ENCODE measurements at regions not wholly inside any gene's neighbourhood (a gene's known extent, or its start where the extent isn't known, plus 50 kb on each side); places are given as distances from the start of the nearest gene placed in this dataset.

DNA sequence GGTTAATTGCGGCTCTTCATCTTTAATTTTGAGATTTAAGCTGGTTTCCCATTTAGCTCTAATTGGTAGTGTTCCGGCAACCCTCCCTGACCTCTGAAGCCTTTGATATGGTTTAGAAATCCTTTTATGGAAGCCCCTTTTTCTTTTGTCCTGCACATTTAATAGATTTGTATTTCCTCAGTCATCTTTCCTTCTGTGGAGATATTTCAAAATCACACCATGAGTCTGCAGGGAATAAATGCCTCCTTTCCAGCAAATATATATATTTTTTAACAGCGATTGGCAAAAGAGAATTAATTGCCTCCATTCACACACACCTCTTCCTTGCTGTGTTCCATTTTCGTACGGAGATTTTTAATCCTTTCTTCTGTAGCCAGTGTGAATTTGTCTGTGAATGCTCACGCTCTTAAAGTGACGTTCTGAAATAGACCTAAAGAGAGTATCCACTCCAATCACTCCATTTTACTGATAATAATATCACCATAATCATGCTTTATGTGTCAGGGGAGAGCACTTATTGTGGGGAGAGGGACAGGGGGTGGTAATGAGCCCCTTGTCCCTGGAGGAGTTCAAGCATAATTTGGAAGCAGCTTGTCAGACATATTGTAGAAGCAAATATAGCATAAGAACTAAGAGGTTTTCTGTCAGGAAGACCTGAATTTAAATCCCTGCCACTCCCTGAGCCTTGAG is 142.5 kb upstream of the SYT13 start:
- ChIA-PET POLR2A (ENCODE audit: unreplicated experiment) (no interaction called here), CTCF (no interaction called here)
- no peak overlapping the region for H2AFZ ChIP-seq
- TF ChIP-seq EZH2 (IDR thresholded peaks at IDR 0.05; ENCODE audit: low read depth): no peak
- TF ChIP-seq, protein P1, sequence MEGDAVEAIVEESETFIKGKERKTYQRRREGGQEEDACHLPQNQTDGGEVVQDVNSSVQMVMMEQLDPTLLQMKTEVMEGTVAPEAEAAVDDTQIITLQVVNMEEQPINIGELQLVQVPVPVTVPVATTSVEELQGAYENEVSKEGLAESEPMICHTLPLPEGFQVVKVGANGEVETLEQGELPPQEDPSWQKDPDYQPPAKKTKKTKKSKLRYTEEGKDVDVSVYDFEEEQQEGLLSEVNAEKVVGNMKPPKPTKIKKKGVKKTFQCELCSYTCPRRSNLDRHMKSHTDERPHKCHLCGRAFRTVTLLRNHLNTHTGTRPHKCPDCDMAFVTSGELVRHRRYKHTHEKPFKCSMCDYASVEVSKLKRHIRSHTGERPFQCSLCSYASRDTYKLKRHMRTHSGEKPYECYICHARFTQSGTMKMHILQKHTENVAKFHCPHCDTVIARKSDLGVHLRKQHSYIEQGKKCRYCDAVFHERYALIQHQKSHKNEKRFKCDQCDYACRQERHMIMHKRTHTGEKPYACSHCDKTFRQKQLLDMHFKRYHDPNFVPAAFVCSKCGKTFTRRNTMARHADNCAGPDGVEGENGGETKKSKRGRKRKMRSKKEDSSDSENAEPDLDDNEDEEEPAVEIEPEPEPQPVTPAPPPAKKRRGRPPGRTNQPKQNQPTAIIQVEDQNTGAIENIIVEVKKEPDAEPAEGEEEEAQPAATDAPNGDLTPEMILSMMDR (conservative IDR thresholded peaks at IDR 0.05): no peak
- no peak for DNase-seq
- intact Hi-C loops (cut with micrococcal nuclease; ENCODE audit: unreplicated experiment): no loop called here
- H3K36me3 ChIP-seq (ENCODE audit: low read depth): no peaks in the 10 kb centered on the region
- H3K9me2 ChIP-seq (ENCODE audit: insufficient read depth): no peaks in the 10 kb centered on the region
- H3K4me3 ChIP-seq: no peak overlapping the region
- H4K20me1 ChIP-seq (ENCODE audit: insufficient read depth): 0 out of 2 replicates have a peak, but pooled peaks cover 7% of the 10 kb centered on the region
- no TSS peak for BruUV-seq (replicated peaks)
- H3K4me2 ChIP-seq: no peak overlapping the region
- H3K79me2 ChIP-seq (ENCODE audit: low read depth): no peaks in the 10 kb centered on the region
- H3K27ac ChIP-seq: no peak overlapping the region
- no peaks in the 10 kb centered on the region for H3F3A ChIP-seq (ENCODE audit: insufficient read depth, low read depth)
- peaks cover 93% of the 10 kb centered on the region for H3K27me3 ChIP-seq (ENCODE audit: insufficient read depth, low read depth)
- H3K4me1 ChIP-seq (replicated peaks; ENCODE audit: insufficient read depth): no peaks in the 10 kb centered on the region
- no peaks in the 10 kb centered on the region for H3K9me3 ChIP-seq (ENCODE audit: insufficient read depth, low read depth)

DNA sequence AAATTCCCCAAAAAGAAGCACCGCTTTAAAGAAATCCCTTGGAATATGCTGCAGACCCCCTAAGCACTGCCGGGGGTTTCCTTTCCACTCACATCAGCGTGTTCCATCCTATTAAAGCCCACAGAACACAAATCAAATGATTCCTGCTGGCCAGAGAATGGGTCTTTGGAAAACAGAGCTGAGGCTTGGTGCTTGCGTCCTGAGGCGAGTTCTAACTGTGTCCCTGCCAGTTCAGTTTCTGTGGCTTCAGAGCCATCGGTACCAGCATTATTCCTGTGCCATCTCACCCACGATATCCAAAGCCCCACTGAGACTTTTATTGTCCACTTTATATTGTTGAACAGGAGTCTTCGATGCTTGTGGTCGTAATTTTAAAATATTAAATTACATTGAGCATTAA is 142.0 kb upstream of the SYT13 start:
- BruUV-seq (replicated peaks): no TSS peak
- H3K36me3 ChIP-seq (ENCODE audit: low read depth): no peaks in the 10 kb centered on the region
- CTCF ChIA-PET: no interaction called here

DNA sequence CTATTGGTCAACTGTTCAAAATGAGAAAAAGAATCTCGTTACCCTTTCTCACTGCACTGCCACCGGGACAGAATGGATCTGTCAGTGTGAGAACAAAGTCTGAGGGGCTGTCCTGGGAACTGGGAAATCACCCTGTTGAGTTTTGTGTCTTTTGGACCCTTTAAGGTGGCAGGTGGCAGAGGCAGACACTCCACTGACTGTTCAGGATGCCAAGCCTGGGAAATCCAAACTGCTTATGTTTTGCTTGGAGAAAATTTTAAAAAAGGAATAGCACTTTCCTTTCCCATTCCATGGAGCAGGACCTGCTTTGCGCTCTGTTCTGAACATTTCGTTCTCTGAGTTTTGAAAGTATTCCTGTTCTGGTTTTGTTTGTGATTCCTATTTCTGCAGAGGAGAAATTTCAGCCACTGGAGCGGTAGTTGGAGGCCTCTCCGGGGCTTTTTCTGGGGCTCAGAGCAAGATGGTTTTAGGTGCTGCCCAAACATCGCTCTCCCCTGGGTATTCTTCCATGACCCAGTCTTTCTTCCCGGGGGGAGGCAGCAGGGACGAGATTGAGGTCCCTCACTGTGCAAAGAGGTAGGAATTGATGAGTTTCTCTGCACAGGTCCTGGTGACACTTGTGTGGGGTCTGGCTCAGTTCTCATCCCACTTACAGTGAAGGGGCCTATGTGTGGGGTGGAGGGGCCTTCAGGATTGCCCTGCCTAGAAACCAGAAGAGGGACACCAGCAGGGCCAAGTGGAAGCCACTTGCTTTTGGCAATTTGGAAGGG is 138.5 kb upstream of the SYT13 start:
- no peaks in the 10 kb centered on the region for H3K9me2 ChIP-seq (ENCODE audit: insufficient read depth)
- H3K4me1 ChIP-seq (replicated peaks; ENCODE audit: insufficient read depth): no peaks in the 10 kb centered on the region
- H2AFZ ChIP-seq: no peak overlapping the region
- POLR2A ChIA-PET (ENCODE audit: unreplicated experiment): no interaction called here
- peaks cover 91% of the 10 kb centered on the region for H3K27me3 ChIP-seq (ENCODE audit: insufficient read depth, low read depth)
- H3K36me3 ChIP-seq (ENCODE audit: low read depth): no peaks in the 10 kb centered on the region
- BruUV-seq (replicated peaks): no TSS peak
- TF ChIP-seq, protein P1 (conservative IDR thresholded peaks at IDR 0.05): no peak
- TF ChIP-seq EZH2 (IDR thresholded peaks at IDR 0.05; ENCODE audit: low read depth): no peak
- H3K27ac ChIP-seq: no peak overlapping the region
- DNase-seq: no peak
- CTCF ChIA-PET: no interaction called here
- no peaks in the 10 kb centered on the region for H3K79me2 ChIP-seq (ENCODE audit: low read depth)
- H3K4me2 ChIP-seq: no peak overlapping the region
- 0 out of 2 replicates have a peak, but pooled peaks cover 7% of the 10 kb centered on the region for H4K20me1 ChIP-seq (ENCODE audit: insufficient read depth)
- H3K9me3 ChIP-seq (ENCODE audit: insufficient read depth, low read depth): no peaks in the 10 kb centered on the region
- intact Hi-C loops (cut with micrococcal nuclease; ENCODE audit: unreplicated experiment): no loop called here
- no peak overlapping the region for H3K4me3 ChIP-seq
- no peaks in the 10 kb centered on the region for H3F3A ChIP-seq (ENCODE audit: insufficient read depth, low read depth)

More for the DNA sequence above, 142.0 kb upstream of the SYT13 start:
- H4K20me1 ChIP-seq (ENCODE audit: insufficient read depth): 0 out of 2 replicates have a peak, but pooled peaks cover 7% of the 10 kb centered on the region
- H3K4me3 ChIP-seq: no peak overlapping the region
- no peaks in the 10 kb centered on the region for H3F3A ChIP-seq (ENCODE audit: insufficient read depth, low read depth)
- H3K79me2 ChIP-seq (ENCODE audit: low read depth): no peaks in the 10 kb centered on the region
- H3K9me2 ChIP-seq (ENCODE audit: insufficient read depth): no peaks in the 10 kb centered on the region
- H3K9me3 ChIP-seq (ENCODE audit: insufficient read depth, low read depth): no peaks in the 10 kb centered on the region
- peaks cover 92% of the 10 kb centered on the region for H3K27me3 ChIP-seq (ENCODE audit: insufficient read depth, low read depth)
- no peak overlapping the region for H3K4me2 ChIP-seq
- TF ChIP-seq EZH2 (IDR thresholded peaks at IDR 0.05; ENCODE audit: low read depth): no peak
- TF ChIP-seq, protein P1 (conservative IDR thresholded peaks at IDR 0.05): no peak
- H3K27ac ChIP-seq: no peak overlapping the region
- no peak overlapping the region for H2AFZ ChIP-seq
- POLR2A ChIA-PET (ENCODE audit: unreplicated experiment): no interaction called here
- no peaks in the 10 kb centered on the region for H3K4me1 ChIP-seq (replicated peaks; ENCODE audit: insufficient read depth)
- no peak for DNase-seq
- intact Hi-C loops (cut with micrococcal nuclease; ENCODE audit: unreplicated experiment): no loop called here

Data from PC-9 (cell line).